ENCODE measurements at regions not wholly inside any gene's neighbourhood (a gene's known extent, or its start where the extent isn't known, plus 50 kb on each side); places are given as distances from the start of the nearest gene placed in this dataset.

- TF ChIP-seq TAF1 (IDR thresholded peaks at IDR 0.05; ENCODE audit: borderline replicate concordance, insufficient read depth, low read length) (no peak), POLR2AphosphoS5 (IDR thresholded peaks at IDR 0.05; ENCODE audit: low read depth, low read length) (no peak), SIN3A (IDR thresholded peaks at IDR 0.05; ENCODE audit: borderline replicate concordance, insufficient read depth, low read length) (no peak)
Observed at GRCh38 chr6:22394691-22395090, 97.9 kb upstream of the PRL start.
